ENCODE measurements at regions not wholly inside any gene's neighbourhood (a gene's known extent, or its start where the extent isn't known, plus 50 kb on each side); places are given as distances from the start of the nearest gene placed in this dataset.

DNA sequence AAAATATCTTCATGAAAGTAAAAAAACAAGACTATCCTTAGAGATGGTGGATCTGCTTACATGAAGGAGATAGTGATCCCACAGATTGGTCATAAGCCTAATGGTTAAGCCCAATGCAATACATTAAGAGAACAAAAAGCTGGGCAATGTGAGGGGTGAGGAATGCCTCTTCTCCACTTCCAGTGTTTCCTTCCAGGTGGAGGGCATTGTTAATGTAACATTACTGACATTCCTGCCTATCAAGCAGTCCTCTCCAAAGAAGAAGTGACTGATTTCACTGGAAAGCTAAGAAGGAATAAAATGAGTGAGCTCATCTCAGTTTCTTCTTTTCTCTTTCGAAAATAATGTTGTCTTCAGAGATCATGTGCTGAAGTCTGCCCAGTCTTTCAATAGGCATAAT, 207.8 kb downstream of the RAB38 start:
- DNase-seq (ENCODE audit: low read depth, low spot score), result no peak
- Histone ChIP-seq H3K4me3 (replicated peaks in 1 of 2; ENCODE audit: low read depth in 1 of 2, low read length in 2 of 2) (no peak overlapping the region), H3K9ac (ENCODE audit: low read length) (no peak overlapping the region), H3K27me3 (ENCODE audit: insufficient read depth, low read length) (no peaks in the 10 kb centered on the region), H3K79me2 (ENCODE audit: insufficient read depth, low read length) (no peaks in the 10 kb centered on the region), H3K4me1 (ENCODE audit: control insufficient read depth in 1 of 2, insufficient read depth in 2 of 2, low read length in 2 of 2) (no peaks in the 10 kb centered on the region), H4K20me1 (ENCODE audit: insufficient read depth) (no peaks in the 10 kb centered on the region), H3K36me3 (ENCODE audit: control insufficient read depth in 1 of 2, insufficient read depth in 2 of 2, low read length in 2 of 2) (no peaks in the 10 kb centered on the region), H3K27ac (ENCODE audit: low read depth, low read length) (no peak overlapping the region), H3K9me3 (ENCODE audit: control insufficient read depth in 1 of 2, insufficient read depth in 1 of 2, low read depth in 1 of 2, low read length in 2 of 2) (no peaks in the 10 kb centered on the region), H3K9me2 (ENCODE audit: insufficient read depth) (no peaks in the 10 kb centered on the region), H2AFZ (ENCODE audit: low read depth, low read length, poor library complexity, severe bottlenecking) (no peak overlapping the region), H3K4me2 (ENCODE audit: low read length) (no peak overlapping the region)
- CTCF ChIA-PET, result interaction anchor here (1.3 kb wide), 1 partner anchor 89 kb away, joined by 4 read pairs; no protein-coding TSS in a partner anchor
- TF ChIP-seq YY1 (IDR thresholded peaks at IDR 0.05; ENCODE audit: extremely low read depth, insufficient replicate concordance, low read depth, low read length) (no peak), CTCF (IDR thresholded peaks at IDR 0.05 in 2 of 3, conservative IDR thresholded peaks at IDR 0.05 in 1 of 3; ENCODE audit: borderline replicate concordance in 1 of 3, insufficient read depth in 1 of 3, low read depth in 2 of 3, low read length in 2 of 3) (no peak), SP1 (IDR thresholded peaks at IDR 0.05; ENCODE audit: low read depth) (no peak), SIN3A (IDR thresholded peaks at IDR 0.05; ENCODE audit: low read depth) (no peak), CEBPB (IDR thresholded peaks at IDR 0.05; ENCODE audit: low read depth) (no peak), POLR2A (IDR thresholded peaks at IDR 0.05; ENCODE audit: borderline replicate concordance, extremely low read depth, insufficient read depth, insufficient read length) (no peak), REST (IDR thresholded peaks at IDR 0.05; ENCODE audit: low read depth) (no peak), EZH2 (IDR thresholded peaks at IDR 0.05) (no peak), JUND (IDR thresholded peaks at IDR 0.05) (no peak), SRF (IDR thresholded peaks at IDR 0.05; ENCODE audit: low read depth) (no peak), ELF1 (IDR thresholded peaks at IDR 0.05; ENCODE audit: borderline replicate concordance, low read depth) (no peak), EGR1 (IDR thresholded peaks at IDR 0.05; ENCODE audit: low read depth) (no peak), POLR2AphosphoS5 (IDR thresholded peaks at IDR 0.05; ENCODE audit: low read depth, low read length) (no peak)
- TF ChIP-seq, protein P1, sequence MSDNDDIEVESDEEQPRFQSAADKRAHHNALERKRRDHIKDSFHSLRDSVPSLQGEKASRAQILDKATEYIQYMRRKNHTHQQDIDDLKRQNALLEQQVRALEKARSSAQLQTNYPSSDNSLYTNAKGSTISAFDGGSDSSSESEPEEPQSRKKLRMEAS (IDR thresholded peaks at IDR 0.05), result no peak
- TF ChIP-seq, protein P2, sequence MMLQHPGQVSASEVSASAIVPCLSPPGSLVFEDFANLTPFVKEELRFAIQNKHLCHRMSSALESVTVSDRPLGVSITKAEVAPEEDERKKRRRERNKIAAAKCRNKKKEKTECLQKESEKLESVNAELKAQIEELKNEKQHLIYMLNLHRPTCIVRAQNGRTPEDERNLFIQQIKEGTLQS (IDR thresholded peaks at IDR 0.05), result no peak
- BruUV-seq (replicated peaks), result no TSS peak
- RAD21 ChIA-PET (ENCODE audit: low non-redundant PET in 1 of 2, low total read pairs in 2 of 2, uncharacterized antibody in 2 of 2, unreplicated experiment in 2 of 2), result interaction anchor here in 1 of 2 experiments (0.6 kb wide), 1 partner anchor 55 kb away, joined by 5 read pairs; no protein-coding TSS in a partner anchor
- intact Hi-C loops (cut with micrococcal nuclease), result no loop called here
- ATAC-seq, result no peak
- POLR2A ChIA-PET, result no interaction called here

Data from HCT116 (cell line).